C4-2B (cell line): ENCODE measurements at regions not wholly inside any gene's neighbourhood (a gene's known extent, or its start where the extent isn't known, plus 50 kb on each side); places are given as distances from the start of the nearest gene placed in this dataset.

ENCODE experiments used
- H3K27ac ChIP-seq: fragments of 450-650 bp; 2 replicates; pipeline ENCODE4 v1.5.1; 2017
- ZFX ChIP-seq: fragments of 450-650 bp; IDR thresholded peaks from 2 replicates; pipeline ENCODE4 v1.6.1; 2017
- TF ChIP-seq, protein P1 (sequence below): fragments of 450-650 bp; conservative IDR thresholded peaks from 2 replicates; pipeline ENCODE4 v1.5.1; 2017; ENCODE audit warnings: mild to moderate bottlenecking

DNA sequence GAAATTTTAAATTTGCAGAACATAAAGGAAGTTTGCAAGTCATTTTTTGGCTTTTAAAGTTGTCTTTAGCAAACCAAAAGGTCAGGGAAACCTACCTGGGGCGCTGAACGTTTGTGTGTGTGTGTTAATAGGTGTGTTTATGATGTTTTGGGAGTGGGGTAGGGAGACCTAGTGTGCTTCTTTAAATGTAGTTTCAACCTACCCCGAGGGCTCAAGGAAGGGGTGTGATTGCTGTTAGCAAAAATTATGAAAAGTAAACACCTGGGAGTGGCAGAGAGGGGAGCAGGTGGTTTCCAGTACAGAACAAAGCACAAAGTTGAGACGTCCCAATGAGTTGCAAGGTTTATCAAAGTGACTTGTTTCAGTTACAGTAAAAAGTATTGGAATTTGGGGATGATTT is 58.7 kb upstream of the WDR26 start:
- TF ChIP-seq ZFX: no peak
- TF ChIP-seq, protein P1, sequence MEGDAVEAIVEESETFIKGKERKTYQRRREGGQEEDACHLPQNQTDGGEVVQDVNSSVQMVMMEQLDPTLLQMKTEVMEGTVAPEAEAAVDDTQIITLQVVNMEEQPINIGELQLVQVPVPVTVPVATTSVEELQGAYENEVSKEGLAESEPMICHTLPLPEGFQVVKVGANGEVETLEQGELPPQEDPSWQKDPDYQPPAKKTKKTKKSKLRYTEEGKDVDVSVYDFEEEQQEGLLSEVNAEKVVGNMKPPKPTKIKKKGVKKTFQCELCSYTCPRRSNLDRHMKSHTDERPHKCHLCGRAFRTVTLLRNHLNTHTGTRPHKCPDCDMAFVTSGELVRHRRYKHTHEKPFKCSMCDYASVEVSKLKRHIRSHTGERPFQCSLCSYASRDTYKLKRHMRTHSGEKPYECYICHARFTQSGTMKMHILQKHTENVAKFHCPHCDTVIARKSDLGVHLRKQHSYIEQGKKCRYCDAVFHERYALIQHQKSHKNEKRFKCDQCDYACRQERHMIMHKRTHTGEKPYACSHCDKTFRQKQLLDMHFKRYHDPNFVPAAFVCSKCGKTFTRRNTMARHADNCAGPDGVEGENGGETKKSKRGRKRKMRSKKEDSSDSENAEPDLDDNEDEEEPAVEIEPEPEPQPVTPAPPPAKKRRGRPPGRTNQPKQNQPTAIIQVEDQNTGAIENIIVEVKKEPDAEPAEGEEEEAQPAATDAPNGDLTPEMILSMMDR: no peak

DNA sequence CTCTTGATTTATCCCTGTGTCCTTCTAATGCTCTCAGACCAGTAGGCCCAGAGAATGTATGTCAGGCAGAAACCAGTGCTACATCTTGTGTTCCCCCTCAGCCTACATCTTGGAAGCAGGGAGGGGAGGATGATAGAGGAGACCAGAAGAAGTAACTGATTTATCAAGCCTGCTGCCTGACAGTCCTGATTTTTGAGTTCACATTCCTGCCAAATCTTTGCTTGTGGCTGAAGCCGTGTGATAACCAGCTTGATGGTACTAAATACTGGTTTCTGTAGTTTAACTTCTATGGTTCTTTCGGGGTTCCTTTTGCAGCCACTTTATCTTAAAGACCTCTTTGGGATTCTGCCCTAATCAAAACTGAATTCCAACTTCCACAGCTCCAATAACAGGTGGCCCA is 59.7 kb upstream of the WDR26 start:
- TF ChIP-seq, protein P1: no peak
- TF ChIP-seq ZFX: no peak
- H3K27ac ChIP-seq: no peak overlapping the region

More for the DNA sequence above, 58.7 kb upstream of the WDR26 start:
- H3K27ac ChIP-seq: no peak overlapping the region

DNA sequence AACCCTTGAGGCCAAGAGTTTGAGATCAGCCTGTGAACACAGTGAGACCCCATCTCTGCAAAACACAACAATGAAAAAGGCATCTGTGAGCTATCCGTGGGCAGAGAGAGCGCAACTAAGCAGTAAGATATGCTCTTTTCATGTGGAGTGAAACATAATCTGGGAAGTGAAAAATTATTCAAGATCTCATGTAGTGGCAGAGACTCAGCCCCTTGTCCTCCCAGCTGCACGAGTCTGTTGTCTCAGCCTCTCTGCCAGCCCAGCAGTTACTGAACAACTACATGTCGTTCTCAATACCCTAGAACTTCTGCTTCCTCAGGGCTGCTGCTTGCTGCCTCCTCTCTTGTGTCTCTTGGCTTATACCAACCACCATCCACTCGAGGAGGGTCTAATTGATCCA is 61.3 kb upstream of the WDR26 start:
- TF ChIP-seq, protein P1: no peak
- no peak for TF ChIP-seq ZFX
- H3K27ac ChIP-seq: no peak overlapping the region

DNA sequence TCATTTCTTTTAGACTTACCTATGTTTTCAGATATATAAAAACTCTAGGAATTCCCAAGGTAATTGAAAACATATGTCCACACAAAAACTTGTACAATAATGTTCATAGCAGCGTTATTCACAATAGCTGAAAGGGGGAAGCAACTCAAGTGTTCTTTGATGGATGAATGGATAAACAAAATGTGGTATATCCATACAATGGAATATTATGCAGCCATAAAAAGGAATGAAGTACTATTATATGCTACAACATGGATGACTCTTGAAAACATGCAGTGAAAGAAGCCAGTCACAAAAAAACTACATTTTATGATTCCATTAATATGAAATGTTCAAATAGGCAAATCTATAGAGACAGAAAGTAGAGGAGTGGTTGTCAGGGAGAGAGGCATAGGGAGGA is 62.2 kb upstream of the WDR26 start:
- no peak for TF ChIP-seq ZFX
- TF ChIP-seq, protein P1: no peak
- no peak overlapping the region for H3K27ac ChIP-seq

DNA sequence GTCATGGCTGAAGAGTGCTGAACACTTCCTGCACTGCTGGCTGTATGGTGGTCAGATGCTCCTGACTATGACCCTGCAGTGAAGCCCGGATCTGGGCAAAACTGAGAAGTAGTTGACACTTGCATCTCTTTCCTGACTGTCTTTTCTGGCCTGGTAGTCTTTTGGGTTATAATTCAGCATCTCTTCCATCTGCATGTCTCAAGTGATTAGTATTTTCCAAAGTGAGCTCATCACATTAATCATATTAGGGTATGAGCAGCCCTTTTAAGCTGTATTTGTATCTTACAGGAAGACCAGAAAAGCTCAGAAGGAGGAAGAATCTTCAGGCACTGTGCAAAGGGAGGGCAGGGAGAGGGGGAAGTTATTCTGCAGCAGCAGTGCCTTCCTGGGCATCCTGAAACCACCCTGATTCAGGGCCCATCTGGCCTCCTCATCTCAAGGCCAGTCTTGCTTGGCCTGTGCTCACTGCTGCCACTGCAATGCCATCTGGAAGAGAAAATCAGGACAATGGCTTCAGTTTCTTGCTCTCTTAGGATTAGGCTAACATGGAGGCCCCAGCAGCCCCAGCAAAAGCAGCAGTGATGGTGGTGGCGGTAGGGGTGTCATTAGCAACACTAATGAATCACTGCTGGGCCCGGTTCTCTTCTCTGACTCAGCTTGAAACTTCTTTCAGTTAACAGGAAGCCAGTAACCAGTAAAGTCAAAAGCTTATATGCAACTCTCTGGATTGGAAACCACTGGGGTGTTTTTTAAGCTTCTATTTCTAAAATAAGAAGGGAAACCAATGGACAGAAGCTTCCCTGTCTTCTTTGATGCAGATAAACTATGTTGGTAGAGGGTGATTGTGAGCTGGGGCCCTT is 63.3 kb upstream of the WDR26 start:
- H3K27ac ChIP-seq: no peak overlapping the region
- TF ChIP-seq, protein P1: no peak
- no peak for TF ChIP-seq ZFX

DNA sequence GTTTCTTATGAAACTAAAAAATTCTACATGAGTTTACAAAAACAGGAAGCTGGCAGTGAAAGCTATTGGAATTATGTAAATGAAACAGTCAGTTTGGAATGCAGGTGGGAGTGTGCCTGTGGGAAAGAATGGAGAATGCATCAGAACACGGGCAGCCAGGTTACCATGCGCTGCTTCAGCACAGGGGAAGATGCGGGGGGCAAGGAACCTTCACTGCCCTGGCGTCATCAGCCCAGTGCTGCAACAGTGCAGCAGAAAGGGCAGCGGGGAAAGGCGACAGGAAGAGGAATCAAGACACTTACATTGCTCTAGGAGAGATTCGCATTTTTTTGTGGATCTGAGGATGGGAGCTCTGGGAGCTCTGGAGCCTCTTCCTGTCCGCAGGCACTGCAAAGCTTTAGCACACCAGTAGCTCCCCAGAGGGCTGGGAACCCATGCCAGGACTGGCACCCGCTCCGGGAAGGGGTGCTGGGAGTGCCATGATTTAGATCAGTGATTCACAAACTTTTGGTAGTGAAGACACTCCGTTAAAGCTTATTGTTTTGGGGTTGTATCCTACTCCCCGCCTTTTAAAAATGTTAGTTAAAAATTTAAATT is 64.1 kb upstream of the WDR26 start:
- no peak for TF ChIP-seq ZFX
- TF ChIP-seq, protein P1: no peak
- no peak overlapping the region for H3K27ac ChIP-seq

DNA sequence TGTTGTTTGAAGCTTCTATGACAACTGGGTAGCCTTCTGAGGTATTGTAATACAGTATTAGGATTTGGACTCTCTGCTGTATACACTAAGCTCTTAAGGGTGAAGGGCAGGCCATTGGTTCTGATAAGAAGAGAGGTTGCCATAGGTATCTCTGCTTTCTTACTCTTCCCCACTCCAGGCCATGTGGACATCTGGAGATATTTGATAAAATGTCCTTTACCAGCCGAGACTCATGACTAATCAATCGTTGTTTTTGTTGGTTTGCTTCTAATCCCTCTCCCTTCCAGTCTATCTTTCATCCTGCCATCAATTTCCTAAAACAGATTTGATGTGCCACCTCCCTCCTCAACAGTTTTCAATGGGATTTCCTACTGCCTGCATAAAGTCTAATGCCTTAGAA is 64.6 kb upstream of the WDR26 start:
- H3K27ac ChIP-seq: no peak overlapping the region
- TF ChIP-seq, protein P1: no peak
- no peak for TF ChIP-seq ZFX
